Right lobe of liver (tissue), 6 donors: ENCODE measurements at regions not wholly inside any gene's neighbourhood (a gene's known extent, or its start where the extent isn't known, plus 50 kb on each side); places are given as distances from the start of the nearest gene placed in this dataset.
"Not testable (repeated sequence)": the region's sequence is repeated elsewhere in the genome, so short reads cannot be mapped to it uniquely, and the experiment has no call there.

Experiments
- ATAC-seq, 4 donors: fragments of 200-7000 bp; cut with Tn5 transposase; one replicate each; pipeline ENCODE4 v1.9.1; 2020; ENCODE audit warnings: mild to moderate bottlenecking in 4 of 4, moderate library complexity in 4 of 4
- DNase-seq, 3 donors: peaks; one replicate each; pipeline ENCODE4 v3.0.0-alpha.2; 2020
- H3K27ac ChIP-seq, 3 donors: fragments of 200-600 bp; one replicate each; pipeline ENCODE4 v1.8.0; 2022
- H3K27me3 ChIP-seq, 2 donors: fragments of 200-600 bp; one replicate each; pipeline ENCODE4 v1.8.0; 2022
- H3K36me3 ChIP-seq, 4 donors: fragments of 200-600 bp; sonication (generic) in 1 of 4; one replicate each; pipeline versions ENCODE4 v1.5.1 to v1.8.0; 2017 to 2022; ENCODE audit warnings: control low read depth in 1 of 4
- H3K4me1 ChIP-seq, 4 donors: fragments of 200-600 bp; sonication (generic) in 1 of 4; one replicate each; pipeline versions ENCODE4 v1.5.1 to v1.8.0; 2017 to 2022; ENCODE audit warnings: control low read depth in 1 of 4
- H3K4me3 ChIP-seq, 3 donors: fragments of 200-600 bp; one replicate each; pipeline ENCODE4 v1.8.0; 2022
- H3K9me3 ChIP-seq, 4 donors: fragments of 200-600 bp; sonication (generic) in 1 of 4; one replicate each; pipeline versions ENCODE4 v1.5.1 to v1.8.0; 2017 to 2022; ENCODE audit warnings: control low read depth in 1 of 4
- CTCF ChIP-seq, 4 donors: fragments of 200-600 bp in 3 of 4; fragments of 450-650 bp in 1 of 4; IDR thresholded peaks; one replicate each; pipeline versions ENCODE4 v1.5.1 to v1.8.0; 2016 to 2022; ENCODE audit warnings: antibody characterized with exemption in 4 of 4, mild to moderate bottlenecking in 2 of 4
- POLR2A ChIP-seq: fragments of 450-650 bp; IDR thresholded peaks from one replicate; pipeline ENCODE4 v1.6.1; 2017; ENCODE audit warnings: antibody characterized with exemption, mild to moderate bottlenecking
- WGBS: methylation state at CpG from one replicate; pipeline ENCODE4 v1.1.6; 2018; ENCODE audit warnings: low coverage, low lambda C conversion rate; ENCODE audit not compliant: insufficient coverage; ENCODE audit errors: missing lambda C conversion rate; 5-methylcytosine and 5-hydroxymethylcytosine counted together
- intact Hi-C, 2 donors: fragments of 100-400 bp; cut with DNase I; formaldehyde crosslinking; loops; one replicate each; pipeline versions ENCODE4 v1.11.2 to v1.14.1; 2022
- donor health status: DM: no; HTN: yes; CAD: no.
- donor health status: DM: no; HTN: no; CAD: no.
- donor health status: DM: no; HTN: no; CAD: no.
- donor health status: DM: no; HTN: yes; CAD: no.
- donor health status: DM: no; HTN: yes; CAD: no.

- ATAC-seq (no peak), DNase-seq (no peak)
- TF ChIP-seq POLR2A, result no peak
- H3K4me1 ChIP-seq, result peaks cover 0 to 49% (median 3%) of the 10 kb centered on the region in 4 donors
- no peaks in the 10 kb centered on the region for H3K27me3 ChIP-seq
- H3K36me3 ChIP-seq, result no peaks in the 10 kb centered on the region
- intact Hi-C loops, result no loop called here
- H3K9me3 ChIP-seq, result no peaks in the 10 kb centered on the region
- WGBS, result 76% methylated on average over 2 of the region's 2 CpGs
- H3K4me3 ChIP-seq, result no peak overlapping the region
- no peak overlapping the region for H3K27ac ChIP-seq
Measured at GRCh38 chr9:72457366-72457765, 64.0 kb upstream of the TMC1 start.

GRCh38 chr9:72454871-72455491, 66.4 kb upstream of the TMC1 start:
- TF ChIP-seq POLR2A, result no peak
- no peak for TF ChIP-seq CTCF (IDR thresholded peaks at IDR 0.05)
- H3K4me1 ChIP-seq, result peaks cover 0 to 32% (median 3%) of the 10 kb centered on the region in 4 donors
- no peaks in the 10 kb centered on the region for H3K9me3 ChIP-seq
- 47% methylated on average over 2 of the region's 2 CpGs for WGBS
- peak overlapping the region; percentile 16 to 73 (median 29) for H3K27ac ChIP-seq
- intact Hi-C loops, result no loop called here
- ATAC-seq, result peak; percentile 81 to 91 (median 90)
- H3K4me3 ChIP-seq, result no peak overlapping the region
- no peaks in the 10 kb centered on the region for H3K36me3 ChIP-seq
- no peaks in the 10 kb centered on the region for H3K27me3 ChIP-seq
- DNase-seq, result peak in 1 of 3 donors; percentile 62

- ATAC-seq (peak; percentile 45 to 77 (median 46)), DNase-seq (no peak)
- no peak for TF ChIP-seq POLR2A
- TF ChIP-seq CTCF (IDR thresholded peaks at IDR 0.05), result no peak
- WGBS, result 58% methylated on average over 3 of the region's 3 CpGs
- Histone ChIP-seq H3K36me3 (no peaks in the 10 kb centered on the region), H3K4me3 (no peak overlapping the region), H3K27ac (no peak overlapping the region), H3K4me1 (peaks cover 0 to 25% (median 3%) of the 10 kb centered on the region in 4 donors), H3K9me3 (no peaks in the 10 kb centered on the region), H3K27me3 (no peaks in the 10 kb centered on the region)
- intact Hi-C loops, result no loop called here
Measured at GRCh38 chr9:72453797-72454196, 67.6 kb upstream of the TMC1 start.

GRCh38 chr9:72446241-72446640, 75.2 kb upstream of the TMC1 start:
- H3K27me3 ChIP-seq, H3K36me3 ChIP-seq, H3K4me1 ChIP-seq, ATAC-seq, DNase-seq, H3K4me3 ChIP-seq, intact Hi-C loops, H3K27ac ChIP-seq, H3K9me3 ChIP-seq: not testable (repeated sequence)
- 90% methylated on average over 3 of the region's 5 CpGs for WGBS

GRCh38 chr9:72445306-72445995, 76.0 kb upstream of the TMC1 start:
- Histone ChIP-seq H3K36me3 (no peaks in the 10 kb centered on the region), H3K4me3 (no peak overlapping the region), H3K27me3 (no peaks in the 10 kb centered on the region), H3K4me1 (no peaks in the 10 kb centered on the region), H3K9me3 (no peaks in the 10 kb centered on the region), H3K27ac (no peak overlapping the region)
- TF ChIP-seq POLR2A (no peak), CTCF (IDR thresholded peaks at IDR 0.05) (no peak)
- DNase-seq, result no peak
- intact Hi-C loops, result no loop called here
- ATAC-seq, result no peak
- WGBS, result 86% methylated on average over 2 of the region's 2 CpGs
